GM18519 (cell line): ENCODE measurements at regions not wholly inside any gene's neighbourhood (a gene's known extent, or its start where the extent isn't known, plus 50 kb on each side); places are given as distances from the start of the nearest gene placed in this dataset.

Experiments used
- ATAC-seq: cut with Tn5 transposase; IDR thresholded peaks from one replicate; pipeline ENCODE4 v1.9.1; 2021; ENCODE audit warnings: mild to moderate bottlenecking, moderate library complexity; ENCODE audit not compliant: unreplicated experiment, low FRiP score

DNA sequence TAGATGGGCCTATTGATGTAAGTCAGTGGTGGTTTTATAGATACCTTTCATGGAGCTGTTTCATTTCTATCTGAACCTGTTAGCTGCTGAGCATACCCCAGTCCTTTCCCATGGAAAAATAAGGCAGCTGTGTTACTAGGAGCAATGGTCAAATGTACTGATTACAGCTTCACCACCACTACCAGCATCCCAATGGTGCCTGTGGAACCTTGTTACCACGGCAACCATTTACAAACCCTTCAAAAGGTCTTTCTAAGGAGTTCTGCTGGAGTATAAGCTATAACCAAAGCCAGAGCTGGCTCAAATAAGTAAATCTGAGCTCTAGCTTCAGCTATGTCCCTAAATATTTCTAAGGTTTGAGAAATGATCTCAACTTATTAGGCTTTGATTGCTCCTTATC is 133.4 kb upstream of the ACP3 start:
- ATAC-seq = no peak

- ATAC-seq = no peak
Observed at GRCh38 chr3:132187746-132188145, 129.5 kb upstream of the ACP3 start.

DNA sequence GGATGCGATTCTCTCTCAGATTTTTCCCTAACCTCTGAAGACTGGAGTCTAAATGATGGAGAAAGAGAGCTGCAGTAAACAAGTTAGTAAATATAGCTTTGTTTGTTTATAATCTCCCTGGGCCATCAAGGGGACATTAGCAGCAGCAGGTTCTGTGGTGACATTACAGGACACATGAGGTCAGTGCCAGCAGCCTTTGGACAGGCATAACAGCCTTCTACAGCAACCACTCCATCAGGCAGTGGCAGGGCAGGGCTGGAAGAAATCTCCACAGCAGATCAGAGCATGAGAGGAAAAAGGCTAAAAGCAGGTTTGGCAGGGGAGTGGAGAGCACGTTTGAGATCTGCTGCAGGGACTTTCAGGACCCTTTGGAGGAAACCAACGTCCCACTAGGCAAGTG is 127.6 kb upstream of the ACP3 start:
- no peak for ATAC-seq

- no peak for ATAC-seq
Observed at GRCh38 chr3:132196113-132196512, 121.1 kb upstream of the ACP3 start.

- ATAC-seq = no peak
Observed at GRCh38 chr3:132198516-132198915, 118.7 kb upstream of the ACP3 start.

GRCh38 chr3:132199451-132199850 is 117.8 kb upstream of the ACP3 start:
- ATAC-seq = no peak

GRCh38 chr3:132202586-132202985 is 114.6 kb upstream of the ACP3 start:
- no peak for ATAC-seq

GRCh38 chr3:132203889-132204596 is 113.2 kb upstream of the ACP3 start:
- no peak for ATAC-seq

GRCh38 chr3:132205609-132206008 is 111.6 kb upstream of the ACP3 start:
- ATAC-seq = no peak

DNA sequence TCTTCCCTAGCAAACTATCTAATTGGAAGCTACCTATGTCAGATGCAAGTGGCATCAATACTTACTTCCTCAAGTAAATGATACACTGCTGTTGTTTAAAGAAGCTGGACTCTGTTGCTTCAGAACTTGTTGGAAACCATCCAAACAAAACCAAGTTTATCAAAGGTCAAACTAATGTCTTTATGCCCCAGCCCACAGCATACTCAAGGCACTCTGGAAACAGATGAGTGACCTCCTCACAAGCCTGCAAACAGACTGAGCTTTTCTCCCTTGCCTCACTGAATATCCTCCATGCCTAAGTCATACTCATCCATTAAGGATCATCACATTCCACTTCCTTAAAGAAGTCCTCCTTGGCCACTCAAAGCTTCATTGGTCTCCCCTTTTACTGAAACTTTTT is 107.4 kb upstream of the ACP3 start:
- ATAC-seq = no peak

- ATAC-seq = no peak
Observed at GRCh38 chr3:132210476-132211346, 106.5 kb upstream of the ACP3 start.

DNA sequence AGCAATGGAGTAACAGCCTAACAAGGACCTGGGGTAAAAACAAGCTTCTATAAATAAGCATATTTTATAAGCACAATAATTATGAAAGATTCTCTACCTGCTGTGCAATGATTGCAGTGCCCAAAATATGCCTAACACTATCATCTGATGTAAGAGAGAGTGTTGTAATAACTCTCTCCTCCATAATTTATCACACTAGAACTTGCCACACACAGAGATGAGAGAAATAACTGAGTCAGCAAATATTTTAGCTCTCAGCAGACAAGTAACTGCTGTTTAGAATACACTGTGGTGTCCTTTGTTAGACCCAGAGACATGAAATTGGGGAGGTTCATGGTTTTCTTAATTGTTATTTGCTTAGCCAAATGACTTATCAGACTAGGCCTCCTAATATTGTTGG is 105.3 kb upstream of the ACP3 start:
- no peak for ATAC-seq

DNA sequence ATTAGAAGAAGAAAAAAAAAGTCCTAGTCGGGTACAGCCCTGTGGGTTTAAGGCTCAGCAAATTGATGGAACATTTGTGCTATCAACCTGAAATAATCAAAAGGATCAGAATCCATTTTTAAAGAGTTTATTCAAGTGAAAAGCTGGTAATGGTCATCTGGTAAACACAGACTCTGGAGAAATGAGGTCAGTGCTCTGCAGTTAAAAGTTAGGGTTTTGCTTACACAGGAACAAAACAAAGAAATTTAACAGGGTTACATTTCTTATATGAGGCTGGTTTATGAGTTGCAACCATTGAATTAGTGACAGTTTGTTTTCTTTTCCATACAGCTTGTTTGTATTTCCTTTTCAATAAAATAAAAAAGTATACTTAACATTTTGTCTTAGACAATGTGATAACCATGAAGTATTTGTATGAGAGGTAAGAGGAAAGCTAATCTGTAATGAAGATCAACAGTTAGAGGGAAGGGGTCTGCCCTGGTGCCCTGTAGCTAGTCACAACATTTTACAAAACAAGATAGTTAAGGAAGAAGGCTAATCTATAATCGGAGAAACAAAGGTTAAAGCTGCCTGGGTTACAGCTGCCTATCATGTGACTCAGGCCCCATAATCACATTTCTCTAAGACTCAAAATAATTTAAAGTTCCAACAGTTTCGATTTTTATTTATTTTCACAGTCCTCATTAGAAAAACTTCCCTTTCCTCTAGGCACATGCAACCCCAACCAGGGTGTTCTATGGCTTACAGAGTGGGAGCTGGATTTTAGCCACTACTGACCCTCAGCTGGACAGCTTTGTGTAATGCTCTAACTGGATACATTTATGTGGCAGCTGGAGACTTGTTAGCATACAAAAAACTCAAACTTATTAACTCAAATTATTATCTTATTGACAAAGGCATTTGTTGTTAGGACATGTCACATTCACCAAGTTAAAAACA is 98.1 kb upstream of the ACP3 start:
- ATAC-seq = no peak

GRCh38 chr3:132220986-132221385 is 96.2 kb upstream of the ACP3 start:
- ATAC-seq = no peak

- ATAC-seq = no peak
Observed at GRCh38 chr3:132222868-132223538, 94.2 kb upstream of the ACP3 start.

GRCh38 chr3:132225664-132226063 is 91.5 kb upstream of the ACP3 start:
- no peak for ATAC-seq

DNA sequence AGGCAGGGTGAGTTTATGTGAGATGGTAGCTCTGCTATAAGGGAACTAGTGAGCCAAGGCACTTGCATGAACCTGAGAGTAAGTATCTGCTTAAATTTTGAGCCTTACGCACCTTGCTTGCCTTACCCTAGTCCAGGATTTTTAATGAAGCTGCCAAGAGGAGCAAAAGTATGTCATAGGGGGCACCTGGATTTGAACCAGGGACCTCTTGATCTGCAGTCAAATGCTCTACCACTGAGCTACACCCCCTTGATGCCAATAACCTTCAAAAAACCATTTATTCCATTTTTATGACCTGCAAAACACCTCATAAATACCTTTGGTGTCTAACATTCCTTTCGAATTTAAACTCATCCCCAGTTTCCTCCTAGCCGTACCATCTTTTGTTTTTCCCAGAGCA is 88.3 kb upstream of the ACP3 start:
- no peak for ATAC-seq

DNA sequence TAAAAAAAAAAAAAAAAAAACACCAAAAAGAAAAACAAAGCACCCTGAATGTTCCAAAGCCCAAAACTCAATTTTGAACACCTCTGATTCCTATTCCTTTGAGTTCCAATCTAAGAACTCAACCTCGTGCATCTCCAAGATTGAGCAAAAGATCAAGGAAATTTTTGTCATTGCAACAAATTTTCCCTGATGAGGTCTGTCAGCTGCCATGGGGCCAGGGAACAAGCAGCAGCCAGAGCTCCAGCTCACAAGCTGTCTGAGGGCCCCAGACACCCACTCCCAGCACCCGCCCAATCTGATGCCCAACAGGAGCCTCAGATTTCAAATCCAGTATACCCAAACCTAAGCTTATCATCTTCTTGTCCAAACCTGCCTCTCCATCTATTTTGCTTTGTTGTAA is 87.6 kb upstream of the ACP3 start:
- no peak for ATAC-seq

DNA sequence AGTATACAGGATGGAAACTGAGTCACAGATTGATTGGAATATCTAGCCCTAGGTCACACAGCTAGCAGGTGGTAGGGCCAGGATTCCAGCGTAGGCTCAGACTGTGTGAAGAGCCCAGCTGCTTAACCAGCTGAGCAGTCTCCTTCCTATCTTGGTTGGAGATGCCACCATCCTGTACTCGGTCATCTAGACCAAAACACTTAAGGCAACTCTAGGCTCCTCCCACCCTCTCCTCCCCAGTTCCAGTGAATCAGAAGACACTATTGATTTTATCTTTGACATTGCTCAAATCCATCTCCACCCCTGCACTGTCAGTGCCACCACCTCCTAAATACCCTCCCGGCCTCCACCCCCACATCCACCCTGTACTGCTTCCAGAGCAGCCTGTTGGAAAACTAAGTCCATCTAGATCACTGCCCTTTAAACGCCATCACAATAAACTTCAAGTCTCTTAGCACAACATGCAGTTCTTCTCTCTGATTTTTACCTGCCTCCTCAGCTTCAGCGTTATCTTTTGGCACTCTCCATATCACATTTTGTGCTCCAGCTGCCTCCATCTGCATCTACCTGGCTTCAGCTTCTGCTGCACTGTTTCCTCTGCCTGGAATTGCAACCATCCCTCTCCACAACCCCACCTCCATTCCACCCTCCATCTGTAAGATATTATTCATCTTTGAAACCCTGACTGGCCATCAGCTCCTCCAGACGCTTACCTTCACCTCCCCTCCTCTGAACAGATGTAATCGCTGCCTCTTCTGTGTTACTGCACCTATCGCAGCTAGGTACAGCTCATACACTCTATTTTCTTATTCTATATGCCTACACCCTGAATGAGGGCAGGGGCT is 86.8 kb upstream of the ACP3 start:
- no peak for ATAC-seq
